ENCODE measurements at regions not wholly inside any gene's neighbourhood (a gene's known extent, or its start where the extent isn't known, plus 50 kb on each side); places are given as distances from the start of the nearest gene placed in this dataset.

DNA sequence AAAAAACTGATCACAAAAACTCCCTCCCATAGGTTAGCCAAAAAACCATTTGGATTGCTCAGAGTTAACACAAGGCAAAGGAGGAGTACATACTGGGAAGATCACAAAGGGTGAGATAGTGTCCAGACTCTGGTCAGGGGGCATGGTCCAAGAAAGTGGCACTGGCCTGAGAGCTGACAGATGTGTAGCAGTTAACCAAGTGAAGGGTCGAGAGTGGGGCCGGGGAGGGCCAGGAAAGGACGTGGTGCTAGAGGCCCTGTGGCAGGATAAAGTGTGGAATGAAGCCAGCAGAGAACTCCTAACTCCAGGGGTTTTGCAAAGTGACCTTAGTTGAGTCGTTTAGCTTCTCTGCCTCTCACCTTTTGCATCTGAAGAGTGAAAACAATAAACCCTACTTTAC lies 290.5 kb downstream of the FOXA2 start:
- Histone ChIP-seq H3K36me3 (ENCODE audit: control insufficient read depth, insufficient read depth, low read length) (no peaks in the 10 kb centered on the region), H3K4me3 (replicated peaks; ENCODE audit: low read depth, low read length) (no peak overlapping the region), H3K27me3 (replicated peaks; ENCODE audit: control insufficient read depth, insufficient read depth, low read length) (no peaks in the 10 kb centered on the region)
- TF ChIP-seq, protein P1, sequence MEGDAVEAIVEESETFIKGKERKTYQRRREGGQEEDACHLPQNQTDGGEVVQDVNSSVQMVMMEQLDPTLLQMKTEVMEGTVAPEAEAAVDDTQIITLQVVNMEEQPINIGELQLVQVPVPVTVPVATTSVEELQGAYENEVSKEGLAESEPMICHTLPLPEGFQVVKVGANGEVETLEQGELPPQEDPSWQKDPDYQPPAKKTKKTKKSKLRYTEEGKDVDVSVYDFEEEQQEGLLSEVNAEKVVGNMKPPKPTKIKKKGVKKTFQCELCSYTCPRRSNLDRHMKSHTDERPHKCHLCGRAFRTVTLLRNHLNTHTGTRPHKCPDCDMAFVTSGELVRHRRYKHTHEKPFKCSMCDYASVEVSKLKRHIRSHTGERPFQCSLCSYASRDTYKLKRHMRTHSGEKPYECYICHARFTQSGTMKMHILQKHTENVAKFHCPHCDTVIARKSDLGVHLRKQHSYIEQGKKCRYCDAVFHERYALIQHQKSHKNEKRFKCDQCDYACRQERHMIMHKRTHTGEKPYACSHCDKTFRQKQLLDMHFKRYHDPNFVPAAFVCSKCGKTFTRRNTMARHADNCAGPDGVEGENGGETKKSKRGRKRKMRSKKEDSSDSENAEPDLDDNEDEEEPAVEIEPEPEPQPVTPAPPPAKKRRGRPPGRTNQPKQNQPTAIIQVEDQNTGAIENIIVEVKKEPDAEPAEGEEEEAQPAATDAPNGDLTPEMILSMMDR (IDR thresholded peaks at IDR 0.05; ENCODE audit: insufficient read depth, low read length, poor library complexity, severe bottlenecking), result no peak
- DNase-seq (ENCODE audit: extremely low read depth, insufficient read length), result no peak

GRCh38 chr20:22289442-22289841 lies 294.9 kb downstream of the FOXA2 start:
- TF ChIP-seq, protein P1 (IDR thresholded peaks at IDR 0.05; ENCODE audit: insufficient read depth, low read length, poor library complexity, severe bottlenecking), result no peak
- DNase-seq (ENCODE audit: extremely low read depth, insufficient read length), result no peak
- Histone ChIP-seq H3K27me3 (replicated peaks; ENCODE audit: control insufficient read depth, insufficient read depth, low read length) (no peaks in the 10 kb centered on the region), H3K36me3 (ENCODE audit: control insufficient read depth, insufficient read depth, low read length) (no peaks in the 10 kb centered on the region), H3K4me3 (replicated peaks; ENCODE audit: low read depth, low read length) (no peak overlapping the region)

GRCh38 chr20:22288957-22289356 lies 295.4 kb downstream of the FOXA2 start:
- TF ChIP-seq, protein P1 (IDR thresholded peaks at IDR 0.05; ENCODE audit: insufficient read depth, low read length, poor library complexity, severe bottlenecking), result no peak
- Histone ChIP-seq H3K36me3 (ENCODE audit: control insufficient read depth, insufficient read depth, low read length) (no peaks in the 10 kb centered on the region), H3K27me3 (replicated peaks; ENCODE audit: control insufficient read depth, insufficient read depth, low read length) (no peaks in the 10 kb centered on the region; the same call in 1 of the 2 replicates), H3K4me3 (replicated peaks; ENCODE audit: low read depth, low read length) (no peak overlapping the region)
- no peak for DNase-seq (ENCODE audit: extremely low read depth, insufficient read length)

DNA sequence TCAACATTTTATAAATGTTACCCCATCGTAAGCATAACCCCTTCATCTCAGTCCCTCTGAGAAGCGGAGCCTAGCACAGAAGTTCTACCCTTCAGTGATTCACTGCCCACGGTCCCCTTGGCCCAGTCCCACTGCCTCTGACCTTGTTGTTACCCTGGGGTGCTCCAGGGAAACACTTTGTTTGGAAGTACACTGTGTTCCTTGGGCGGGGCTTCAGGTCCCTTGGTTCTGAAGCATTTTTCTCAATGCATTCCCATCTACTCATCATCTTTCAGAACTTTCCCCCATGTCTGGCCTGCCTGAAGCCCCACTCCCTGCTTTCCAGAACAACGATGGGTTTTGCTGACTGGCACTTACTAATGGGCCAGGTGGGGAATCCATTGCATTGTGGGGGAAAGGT lies 296.2 kb downstream of the FOXA2 start:
- TF ChIP-seq, protein P1 (IDR thresholded peaks at IDR 0.05; ENCODE audit: insufficient read depth, low read length, poor library complexity, severe bottlenecking), result no peak
- Histone ChIP-seq H3K4me3 (replicated peaks; ENCODE audit: low read depth, low read length) (no peak overlapping the region), H3K27me3 (replicated peaks; ENCODE audit: control insufficient read depth, insufficient read depth, low read length) (no peaks in the 10 kb centered on the region; the same call in 1 of the 2 replicates), H3K36me3 (ENCODE audit: control insufficient read depth, insufficient read depth, low read length) (no peaks in the 10 kb centered on the region)
- no peak for DNase-seq (ENCODE audit: extremely low read depth, insufficient read length)

DNA sequence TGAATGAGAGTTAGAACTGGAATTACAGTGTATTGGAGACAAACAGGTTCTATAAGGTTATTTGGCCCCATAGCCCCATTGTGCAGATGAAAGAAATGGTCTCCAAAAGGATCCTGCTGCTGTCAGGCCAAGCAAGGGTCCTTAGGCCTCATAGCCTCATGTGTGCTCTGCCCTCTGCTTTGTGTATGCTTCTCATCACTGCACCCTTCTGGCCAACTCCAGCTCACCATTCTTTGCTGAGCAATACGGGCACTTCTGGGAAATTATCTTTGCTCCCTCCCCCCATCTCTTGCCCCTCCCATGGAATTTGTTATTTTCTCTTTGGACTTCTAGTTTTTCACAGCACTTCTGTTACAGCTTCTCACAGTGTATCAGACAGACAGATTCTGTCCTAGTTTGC lies 298.8 kb downstream of the FOXA2 start:
- Histone ChIP-seq H3K27me3 (replicated peaks; ENCODE audit: control insufficient read depth, insufficient read depth, low read length) (no peaks in the 10 kb centered on the region; the same call in 1 of the 2 replicates), H3K36me3 (ENCODE audit: control insufficient read depth, insufficient read depth, low read length) (no peaks in the 10 kb centered on the region), H3K4me3 (replicated peaks; ENCODE audit: low read depth, low read length) (no peak overlapping the region)
- DNase-seq (ENCODE audit: extremely low read depth, insufficient read length), result no peak
- TF ChIP-seq, protein P1 (IDR thresholded peaks at IDR 0.05; ENCODE audit: insufficient read depth, low read length, poor library complexity, severe bottlenecking), result no peak

DNA sequence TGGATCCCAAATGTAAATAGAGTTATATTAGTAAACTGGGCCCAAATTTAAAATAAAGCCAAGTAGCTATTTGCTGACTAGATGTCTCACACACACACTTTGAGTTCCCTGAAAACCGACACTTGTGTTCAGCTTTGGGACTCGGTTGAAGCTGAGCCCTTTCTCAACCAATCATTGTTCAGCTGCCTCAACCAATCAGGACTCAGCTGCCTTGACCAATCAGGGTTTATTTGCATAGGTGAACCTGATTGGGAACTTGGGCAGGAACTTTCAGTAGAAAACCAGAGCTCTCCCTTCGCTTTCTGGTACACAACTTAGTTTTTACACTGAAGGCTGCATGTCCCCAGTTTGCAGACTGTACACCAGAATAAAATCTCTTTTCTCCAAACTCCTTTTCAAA lies 301.7 kb downstream of the FOXA2 start:
- no peak overlapping the region for H3K4me3 ChIP-seq (replicated peaks; ENCODE audit: low read depth, low read length)
- H3K36me3 ChIP-seq (ENCODE audit: control insufficient read depth, insufficient read depth, low read length), result no peaks in the 10 kb centered on the region
- TF ChIP-seq, protein P1 (IDR thresholded peaks at IDR 0.05; ENCODE audit: insufficient read depth, low read length, poor library complexity, severe bottlenecking), result no peak
- no peak for DNase-seq (ENCODE audit: extremely low read depth, insufficient read length)
- H3K27me3 ChIP-seq (replicated peaks; ENCODE audit: control insufficient read depth, insufficient read depth, low read length), result no peaks in the 10 kb centered on the region; the same call in 1 of the 2 replicates

Measured in GM06990 (cell line).